Neural cell (in vitro differentiated cells): ENCODE measurements at regions not wholly inside any gene's neighbourhood (a gene's known extent, or its start where the extent isn't known, plus 50 kb on each side); places are given as distances from the start of the nearest gene placed in this dataset.

Source experiments
- H2AFZ ChIP-seq: fragments of 200-600, 300-800 bp; sonication (generic), shearing (Covaris generic); 2 replicates; pipeline ENCODE4 v1.6.0; 2014; ENCODE audit warnings: low read depth, mild to moderate bottlenecking, antibody characterized with exemption, low read length, moderate library complexity
- H3F3A ChIP-seq: fragments of 200-600 bp; shearing (Covaris generic); 2 replicates; pipeline ENCODE4 v1.6.1; 2016; ENCODE audit warnings: mild to moderate bottlenecking, moderate library complexity, mixed read lengths, antibody characterized with exemption, low read length; ENCODE audit not compliant: insufficient read depth, poor library complexity, severe bottlenecking
- H3K27ac ChIP-seq: fragments of 200-600, 300-800 bp; sonication (generic), shearing (Covaris generic); 2 replicates; pipeline ENCODE4 v1.5.1; 2014; ENCODE audit warnings: mild to moderate bottlenecking, low read length, moderate library complexity
- H3K27me3 ChIP-seq: fragments of 300-800, 200-600 bp; sonication (generic), shearing (Covaris generic); 2 replicates; pipeline ENCODE4 v1.6.0; 2014; ENCODE audit warnings: mild to moderate bottlenecking, low read depth, low read length, moderate library complexity; ENCODE audit not compliant: insufficient read depth
- H3K36me3 ChIP-seq: fragments of 300-800, 200-600 bp; sonication (generic), shearing (Covaris generic); 2 replicates; pipeline ENCODE4 v1.5.1; 2014; ENCODE audit warnings: mild to moderate bottlenecking, antibody characterized with exemption, low read length, moderate library complexity; ENCODE audit not compliant: insufficient read depth
- H3K4me2 ChIP-seq: fragments of 300-800, 200-600 bp; sonication (generic), shearing (Covaris generic); 2 replicates; pipeline ENCODE4 v1.6.0; 2014; ENCODE audit warnings: mild to moderate bottlenecking, low read length
- H3K4me3 ChIP-seq: fragments of 300-800, 200-600 bp; sonication (generic), shearing (Covaris generic); 2 replicates; pipeline ENCODE4 v1.5.1; 2014; ENCODE audit warnings: mild to moderate bottlenecking, low read length, moderate library complexity
- H3K79me2 ChIP-seq: fragments of 200-600 bp; shearing (Covaris generic); replicated peaks from 2 replicates; pipeline ENCODE4 v1.6.0; 2014; ENCODE audit warnings: mild to moderate bottlenecking, low read length, moderate library complexity; ENCODE audit not compliant: insufficient read depth
- H3K9ac ChIP-seq: fragments of 300-800, 200-600 bp; sonication (generic), shearing (Covaris generic); 2 replicates; pipeline ENCODE4 v1.6.1; 2016; ENCODE audit warnings: mild to moderate bottlenecking, low read length, mixed read lengths
- H3K9me2 ChIP-seq: fragments of 200-600 bp; shearing (Covaris generic); 2 replicates; pipeline ENCODE4 v1.6.1; 2016; ENCODE audit warnings: mild to moderate bottlenecking, low read length, mixed read lengths; ENCODE audit not compliant: insufficient read depth
- H3K9me3 ChIP-seq: fragments of 200-600, 300-800 bp; sonication (generic), shearing (Covaris generic); 2 replicates; pipeline ENCODE4 v1.6.1; 2016; ENCODE audit warnings: mild to moderate bottlenecking, mixed run types, low read length, moderate library complexity, mixed read lengths
- H4K20me1 ChIP-seq: fragments of 200-600 bp; shearing (Covaris generic); 2 replicates; pipeline ENCODE4 v1.6.1; 2016; ENCODE audit warnings: mild to moderate bottlenecking, mixed run types; ENCODE audit not compliant: insufficient read depth
- CTCF ChIP-seq: fragments of 450-650 bp; IDR thresholded peaks from 2 replicates; pipeline ENCODE4 v1.5.1; 2014; ENCODE audit warnings: antibody characterized with exemption, mild to moderate bottlenecking, moderate library complexity; ENCODE audit not compliant: poor library complexity, severe bottlenecking
- EP300 ChIP-seq: fragments of 450-650 bp; conservative IDR thresholded peaks from 2 replicates; pipeline ENCODE4 v1.6.1; 2014; ENCODE audit warnings: antibody characterized with exemption, mild to moderate bottlenecking, moderate library complexity; ENCODE audit not compliant: poor library complexity, severe bottlenecking
- EZH2 ChIP-seq: fragments of 200-600, 300-800 bp; shearing (Covaris generic), sonication (generic); IDR thresholded peaks from 2 replicates; pipeline ENCODE4 v1.6.1; 2014; ENCODE audit warnings: antibody characterized with exemption, low read length, borderline replicate concordance, mild to moderate bottlenecking; ENCODE audit not compliant: insufficient read depth, poor library complexity, severe bottlenecking
- MXI1 ChIP-seq: fragments of 450-650 bp; conservative IDR thresholded peaks from 2 replicates; pipeline ENCODE4 v1.6.1; 2014; ENCODE audit warnings: antibody characterized with exemption, mild to moderate bottlenecking; ENCODE audit not compliant: poor library complexity, severe bottlenecking
- POLR2AphosphoS5 ChIP-seq: IDR thresholded peaks from 2 replicates; pipeline ENCODE4 v1.6.1; 2012
- RAD21 ChIP-seq: fragments of 450-650 bp; conservative IDR thresholded peaks from 2 replicates; pipeline ENCODE4 v1.6.1; 2014; ENCODE audit warnings: antibody characterized with exemption, mild to moderate bottlenecking, moderate library complexity
- REST ChIP-seq: IDR thresholded peaks from 2 replicates; pipeline ENCODE4 v1.6.1; 2012; ENCODE audit warnings: borderline replicate concordance
- SMC3 ChIP-seq: fragments of 450-650 bp; conservative IDR thresholded peaks from 2 replicates; pipeline ENCODE4 v1.6.1; 2014; ENCODE audit warnings: antibody characterized with exemption, mild to moderate bottlenecking, moderate library complexity; ENCODE audit not compliant: poor library complexity
- TAF1 ChIP-seq: IDR thresholded peaks from 2 replicates; pipeline ENCODE4 v1.6.1; 2012; ENCODE audit warnings: low read depth

GRCh38 chr22:48561676-48562075 lies 1266.0 kb downstream of the BRD1 start:
- TF ChIP-seq TAF1 = no peak
- TF ChIP-seq EP300 = no peak
- TF ChIP-seq SMC3 = no peak
- no peak for TF ChIP-seq MXI1
- no peak for TF ChIP-seq EZH2
- Histone ChIP-seq H3K9ac (no peak overlapping the region), H3K79me2 (no peaks in the 10 kb centered on the region), H2AFZ (no peak overlapping the region), H3K4me3 (no peak overlapping the region), H3K9me2 (no peaks in the 10 kb centered on the region), H3K36me3 (no peaks in the 10 kb centered on the region), H3K27me3 (no peaks in the 10 kb centered on the region), H3K4me2 (no peak overlapping the region), H4K20me1 (no peaks in the 10 kb centered on the region), H3K27ac (no peak overlapping the region), H3F3A (no peaks in the 10 kb centered on the region), H3K9me3 (no peaks in the 10 kb centered on the region)

GRCh38 chr22:48560836-48561235 lies 1266.8 kb downstream of the BRD1 start:
- no peaks in the 10 kb centered on the region for H3K27me3 ChIP-seq
- no peak overlapping the region for H3K9ac ChIP-seq
- no peaks in the 10 kb centered on the region for H3K36me3 ChIP-seq
- H3K9me2 ChIP-seq = no peaks in the 10 kb centered on the region
- no peak overlapping the region for H2AFZ ChIP-seq
- no peak overlapping the region for H3K4me3 ChIP-seq
- no peaks in the 10 kb centered on the region for H3K9me3 ChIP-seq
- H3F3A ChIP-seq = no peaks in the 10 kb centered on the region
- no peak overlapping the region for H3K4me2 ChIP-seq
- H3K79me2 ChIP-seq = no peaks in the 10 kb centered on the region
- H4K20me1 ChIP-seq = no peaks in the 10 kb centered on the region
- TF ChIP-seq RAD21 (no peak), MXI1 (no peak), SMC3 (no peak), REST (no peak), CTCF (no peak), EP300 (no peak), TAF1 (no peak), EZH2 (no peak), POLR2AphosphoS5 (no peak)
- H3K27ac ChIP-seq = no peak overlapping the region

GRCh38 chr22:48560389-48560751 lies 1267.3 kb downstream of the BRD1 start:
- Histone ChIP-seq H3K9me3 (no peaks in the 10 kb centered on the region), H2AFZ (no peak overlapping the region), H3K4me3 (no peak overlapping the region), H3K9ac (no peak overlapping the region), H3K27me3 (no peaks in the 10 kb centered on the region), H3K9me2 (no peaks in the 10 kb centered on the region), H3K79me2 (no peaks in the 10 kb centered on the region), H3F3A (no peaks in the 10 kb centered on the region), H3K4me2 (no peak overlapping the region), H3K36me3 (no peaks in the 10 kb centered on the region), H3K27ac (no peak overlapping the region), H4K20me1 (no peaks in the 10 kb centered on the region)
- TF ChIP-seq POLR2AphosphoS5 = no peak
- no peak for TF ChIP-seq TAF1
- no peak for TF ChIP-seq REST
- TF ChIP-seq SMC3 = no peak
